Fibroblast of pulmonary artery (primary cell): ENCODE measurements at regions not wholly inside any gene's neighbourhood (a gene's known extent, or its start where the extent isn't known, plus 50 kb on each side); places are given as distances from the start of the nearest gene placed in this dataset.

Experiments used
- DNase-seq: peaks from one replicate; pipeline ENCODE4 v3.0.0-alpha.2; 2010; ENCODE audit warnings: low read depth
- H3K4me3 ChIP-seq: replicated peaks from 2 replicates; pipeline ENCODE4 v1.5.1; 2011; ENCODE audit warnings: low read depth, mild to moderate bottlenecking, control low read depth, low read length, moderate library complexity
- TF ChIP-seq, protein P1 (sequence below): IDR thresholded peaks from 2 replicates; pipeline ENCODE4 v1.5.1; 2011; ENCODE audit warnings: mild to moderate bottlenecking, control low read depth, low read length, inconsistent platforms; ENCODE audit errors: missing control alignments

DNA sequence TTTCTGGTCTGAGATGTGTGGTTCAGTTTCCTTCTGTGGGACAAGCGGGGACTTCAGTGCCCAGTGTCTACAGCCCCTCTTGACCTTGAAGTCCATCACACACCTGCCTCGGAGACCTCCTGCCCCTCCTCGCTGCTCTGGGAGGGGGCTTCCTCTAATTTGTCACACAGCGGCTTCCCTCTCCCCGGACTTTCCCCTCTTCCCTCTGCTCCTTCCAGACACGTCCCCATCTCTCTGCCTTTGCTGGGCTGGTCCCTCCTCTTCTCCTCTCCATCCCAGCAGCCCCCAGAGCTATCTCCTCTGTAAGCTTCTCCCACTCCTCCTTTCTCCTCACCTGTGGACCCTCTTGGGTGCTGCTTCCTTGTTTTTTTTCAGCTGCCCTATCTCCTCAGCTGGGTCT, 122.2 kb upstream of the SORCS3 start:
- TF ChIP-seq, protein P1, sequence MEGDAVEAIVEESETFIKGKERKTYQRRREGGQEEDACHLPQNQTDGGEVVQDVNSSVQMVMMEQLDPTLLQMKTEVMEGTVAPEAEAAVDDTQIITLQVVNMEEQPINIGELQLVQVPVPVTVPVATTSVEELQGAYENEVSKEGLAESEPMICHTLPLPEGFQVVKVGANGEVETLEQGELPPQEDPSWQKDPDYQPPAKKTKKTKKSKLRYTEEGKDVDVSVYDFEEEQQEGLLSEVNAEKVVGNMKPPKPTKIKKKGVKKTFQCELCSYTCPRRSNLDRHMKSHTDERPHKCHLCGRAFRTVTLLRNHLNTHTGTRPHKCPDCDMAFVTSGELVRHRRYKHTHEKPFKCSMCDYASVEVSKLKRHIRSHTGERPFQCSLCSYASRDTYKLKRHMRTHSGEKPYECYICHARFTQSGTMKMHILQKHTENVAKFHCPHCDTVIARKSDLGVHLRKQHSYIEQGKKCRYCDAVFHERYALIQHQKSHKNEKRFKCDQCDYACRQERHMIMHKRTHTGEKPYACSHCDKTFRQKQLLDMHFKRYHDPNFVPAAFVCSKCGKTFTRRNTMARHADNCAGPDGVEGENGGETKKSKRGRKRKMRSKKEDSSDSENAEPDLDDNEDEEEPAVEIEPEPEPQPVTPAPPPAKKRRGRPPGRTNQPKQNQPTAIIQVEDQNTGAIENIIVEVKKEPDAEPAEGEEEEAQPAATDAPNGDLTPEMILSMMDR = no peak
- H3K4me3 ChIP-seq = no peak overlapping the region
- no peak for DNase-seq

DNA sequence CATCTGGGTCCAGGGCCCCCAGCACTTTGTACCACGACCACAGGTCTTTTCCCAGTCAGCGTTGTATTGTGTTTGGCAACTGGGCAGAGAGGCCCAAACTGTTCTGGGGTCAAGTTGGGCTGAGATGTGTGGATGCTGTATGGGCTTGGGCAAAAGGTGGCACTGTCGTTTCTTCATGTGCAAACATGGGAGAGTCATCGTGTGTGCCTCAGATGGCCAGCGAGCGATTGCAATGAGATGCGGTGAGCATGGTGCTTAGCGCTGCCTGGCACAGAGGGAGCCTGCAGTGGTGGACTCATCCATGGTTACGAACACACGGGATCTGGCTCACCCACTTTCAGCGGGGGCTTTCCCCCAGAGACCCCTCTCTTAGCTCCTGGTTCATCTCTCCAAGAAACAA, 120.4 kb upstream of the SORCS3 start:
- DNase-seq = no peak
- TF ChIP-seq, protein P1 = no peak
- H3K4me3 ChIP-seq = no peak overlapping the region

DNA sequence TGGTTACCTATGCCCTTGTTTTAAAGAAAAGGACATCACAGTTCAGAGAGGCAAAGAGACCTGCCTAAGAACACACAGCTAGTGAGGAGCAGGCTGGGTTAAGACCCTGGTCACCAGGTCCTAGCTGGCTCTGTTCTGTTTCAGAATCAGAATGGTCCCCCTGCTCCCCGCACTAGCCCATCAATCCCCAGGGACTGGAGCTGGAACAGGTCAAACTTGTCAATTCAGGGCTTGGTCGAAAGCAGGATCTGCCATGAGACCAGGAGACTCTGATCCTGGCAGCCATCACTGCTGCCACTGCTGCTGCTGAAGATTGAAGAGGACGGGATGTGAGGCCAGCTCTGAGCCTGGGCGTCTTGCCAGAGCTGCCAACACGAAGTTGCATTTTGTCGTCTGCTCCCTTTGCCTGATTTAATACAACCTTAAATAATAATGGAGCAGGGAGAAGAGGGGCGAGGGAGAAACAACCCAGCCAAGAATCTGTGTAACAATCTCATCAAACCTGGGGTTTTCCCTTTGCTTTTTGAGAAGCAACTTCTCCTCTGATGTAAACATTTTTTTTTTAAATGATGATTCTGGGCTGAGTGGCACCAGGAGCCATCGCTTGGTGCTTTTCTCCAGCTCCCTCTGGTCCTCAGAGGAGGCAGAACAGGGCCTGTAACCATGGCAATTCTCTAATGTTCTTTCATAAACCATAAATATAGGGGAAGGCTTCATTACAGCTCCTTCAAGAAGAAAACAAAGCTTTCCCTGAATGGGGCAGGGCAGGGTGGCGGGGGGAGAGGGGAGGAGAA, 119.0 kb upstream of the SORCS3 start:
- no peak for DNase-seq
- no peak overlapping the region for H3K4me3 ChIP-seq
- TF ChIP-seq, protein P1 = no peak

- DNase-seq = no peak
- TF ChIP-seq, protein P1 = no peak
Measured at GRCh38 chr10:104526188-104526587, 114.9 kb upstream of the SORCS3 start.

DNA sequence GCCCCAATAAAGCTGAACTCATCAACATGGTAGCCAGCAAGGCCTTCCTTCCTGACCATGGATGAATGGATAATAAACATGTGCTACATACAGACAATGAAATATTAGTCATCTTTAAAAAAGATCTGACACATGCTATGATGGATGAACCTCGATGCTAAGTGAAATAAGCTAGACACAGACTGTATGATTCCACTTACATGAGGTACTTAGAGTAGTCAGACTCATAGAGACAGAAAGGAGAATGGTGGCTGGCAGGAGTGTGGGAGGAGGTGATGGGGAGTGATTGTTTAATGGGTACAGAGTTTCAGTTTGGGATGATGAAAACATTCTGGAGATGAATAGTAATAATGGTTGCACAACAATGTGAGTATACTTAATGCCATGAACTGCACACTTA, 114.1 kb upstream of the SORCS3 start:
- no peak for DNase-seq
- TF ChIP-seq, protein P1 = no peak
- no peak overlapping the region for H3K4me3 ChIP-seq

More at GRCh38 chr10:104526188-104526587, 114.9 kb upstream of the SORCS3 start:
- no peak overlapping the region for H3K4me3 ChIP-seq

DNA sequence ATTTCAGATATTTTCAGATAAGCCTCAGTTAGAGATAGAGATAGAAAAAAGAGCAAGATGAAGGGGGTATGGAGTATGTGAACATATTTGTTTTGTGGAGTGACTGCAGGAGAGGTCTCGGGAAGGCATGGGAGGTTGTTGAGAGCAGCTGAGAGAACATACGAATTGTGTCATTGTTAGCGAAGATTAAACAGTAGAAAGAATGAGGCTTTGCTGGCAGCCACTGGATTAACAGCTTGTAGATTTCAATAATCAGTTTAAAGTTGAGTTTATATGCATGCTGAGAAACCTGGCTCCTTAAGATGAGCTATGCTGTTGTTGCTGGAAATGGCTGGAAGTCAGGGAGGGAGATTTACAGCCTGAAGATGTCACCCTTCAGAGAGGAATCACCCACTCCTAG, 100.9 kb upstream of the SORCS3 start:
- TF ChIP-seq, protein P1 = no peak
- DNase-seq = no peak
- no peak overlapping the region for H3K4me3 ChIP-seq

DNA sequence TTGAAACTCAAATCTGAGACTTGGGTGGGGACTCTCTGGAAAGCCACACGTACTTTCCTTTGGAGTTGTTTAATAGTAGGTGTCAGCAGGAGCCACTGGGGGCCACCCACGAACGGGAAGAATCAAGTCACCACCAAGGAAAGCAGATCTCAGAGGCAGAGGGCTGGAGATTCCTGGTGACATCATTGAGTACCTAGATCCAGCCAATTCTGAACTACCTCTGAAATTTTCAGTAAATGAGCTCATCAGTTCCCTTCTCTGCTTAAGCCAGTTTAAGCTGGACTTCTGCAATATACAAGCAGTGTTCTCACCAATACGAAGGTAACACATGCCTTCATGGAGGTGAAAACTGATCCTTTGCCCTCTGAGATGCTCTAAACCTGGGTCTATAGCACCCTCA, 99.3 kb upstream of the SORCS3 start:
- no peak for DNase-seq
- TF ChIP-seq, protein P1 = no peak
- no peak overlapping the region for H3K4me3 ChIP-seq
